ENCODE measurements at regions not wholly inside any gene's neighbourhood (a gene's known extent, or its start where the extent isn't known, plus 50 kb on each side); places are given as distances from the start of the nearest gene placed in this dataset.

DNA sequence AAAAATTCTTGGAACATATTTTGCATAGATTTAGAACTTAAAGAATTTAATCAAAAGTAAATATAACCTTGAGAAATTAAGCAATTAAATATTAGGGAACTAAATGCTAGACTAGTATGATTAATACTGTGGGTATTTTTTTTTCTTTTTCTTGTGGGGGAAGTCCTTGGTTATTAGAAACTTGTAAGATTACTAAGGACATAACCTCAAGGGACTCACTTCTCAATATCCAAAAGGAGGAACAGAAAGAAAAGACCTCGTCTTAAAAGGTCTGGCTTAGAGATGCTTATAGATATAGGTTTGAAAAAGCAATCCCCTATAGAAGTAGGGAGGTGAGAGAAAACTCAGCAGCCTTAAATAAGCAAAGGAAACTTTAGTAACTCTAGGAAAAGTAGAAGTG lies 368.5 kb downstream of the INSC start:
- TF ChIP-seq POLR2A (IDR thresholded peaks at IDR 0.05; ENCODE audit: low read length), result no peak
- no peak for TF ChIP-seq GATA1 (IDR thresholded peaks at IDR 0.05; ENCODE audit: low read depth, low read length)

Measured in erythroblast (primary cell).